Mesenchymal stem cell (in vitro differentiated cells and primary cell): ENCODE measurements at regions not wholly inside any gene's neighbourhood (a gene's known extent, or its start where the extent isn't known, plus 50 kb on each side); places are given as distances from the start of the nearest gene placed in this dataset.

Experiments
- DNase-seq: peaks from one replicate; pipeline ENCODE4 v3.0.0-alpha.2; 2013
- H2AFZ ChIP-seq: one replicate; pipeline ENCODE4 v1.6.1; 2013; ENCODE audit warnings: low read depth, mild to moderate bottlenecking, control low read depth, inconsistent platforms, low read length, moderate library complexity
- H2AK5ac ChIP-seq: 2 replicates; pipeline ENCODE4 v1.6.1; 2013; ENCODE audit warnings: low read length, moderate library complexity, mild to moderate bottlenecking, inconsistent platforms; ENCODE audit not compliant: severe bottlenecking
- H2BK120ac ChIP-seq: one replicate; pipeline ENCODE4 v1.6.1; 2013; ENCODE audit warnings: low read depth, mild to moderate bottlenecking, inconsistent platforms, low read length, moderate library complexity
- H2BK12ac ChIP-seq, 2 experiments: one replicate each; pipeline ENCODE4 v1.6.1; 2013; ENCODE audit warnings: inconsistent platforms in 2 of 2, low read length in 2 of 2, mild to moderate bottlenecking in 2 of 2, moderate library complexity in 2 of 2, control low read depth in 1 of 2
- H2BK15ac ChIP-seq: one replicate; pipeline ENCODE4 v1.6.1; 2013; ENCODE audit warnings: mild to moderate bottlenecking, low read depth, inconsistent platforms; ENCODE audit not compliant: poor library complexity, severe bottlenecking
- H2BK5ac ChIP-seq: 2 replicates; pipeline ENCODE4 v1.6.1; 2013; ENCODE audit warnings: low read depth, mild to moderate bottlenecking, low read length, control low read depth, inconsistent platforms; ENCODE audit not compliant: poor library complexity, severe bottlenecking
- H3K14ac ChIP-seq, 2 experiments: one replicate each; pipeline ENCODE4 v1.6.1; 2013; ENCODE audit warnings: inconsistent platforms in 2 of 2, low read length in 2 of 2, control low read depth in 1 of 2, mild to moderate bottlenecking in 1 of 2, moderate library complexity in 1 of 2
- H3K18ac ChIP-seq, 2 experiments: one replicate each; pipeline ENCODE4 v1.6.1; 2013; ENCODE audit warnings: inconsistent platforms in 2 of 2, low read length in 2 of 2, control low read depth in 1 of 2, low read depth in 1 of 2, mild to moderate bottlenecking in 1 of 2
- H3K23ac ChIP-seq, 2 experiments: one replicate each; pipeline ENCODE4 v1.6.1; 2013; ENCODE audit warnings: inconsistent platforms in 2 of 2, low read length in 2 of 2, mild to moderate bottlenecking in 2 of 2, moderate library complexity in 2 of 2, control low read depth in 1 of 2
- H3K27ac ChIP-seq: 2 replicates; pipeline ENCODE4 v1.5.1; 2013; ENCODE audit warnings: mild to moderate bottlenecking, moderate library complexity, low read length, control low read depth, inconsistent platforms; ENCODE audit not compliant: poor library complexity, severe bottlenecking
- H3K27me3 ChIP-seq, 2 experiments: 2 replicates each; pipeline versions ENCODE4 v1.6.1 to v1.7.0; 2013; ENCODE audit warnings: low read length in 2 of 2, mild to moderate bottlenecking in 2 of 2, moderate library complexity in 2 of 2, control low read depth in 1 of 2, inconsistent platforms in 1 of 2; ENCODE audit not compliant: control insufficient read depth in 1 of 2, insufficient read depth in 1 of 2
- H3K36me3 ChIP-seq, 2 experiments: 2 replicates each; pipeline versions ENCODE4 v1.6.1 to v1.7.0; 2013; ENCODE audit warnings: low read length in 2 of 2, control low read depth in 1 of 2, inconsistent platforms in 1 of 2, low read depth in 1 of 2, mild to moderate bottlenecking in 1 of 2; ENCODE audit not compliant: insufficient read depth in 2 of 2, control insufficient read depth in 1 of 2
- H3K4ac ChIP-seq, 2 experiments: one replicate each; pipeline ENCODE4 v1.6.1; 2013; ENCODE audit warnings: inconsistent platforms in 2 of 2, low read length in 2 of 2, mild to moderate bottlenecking in 2 of 2, moderate library complexity in 2 of 2, control low read depth in 1 of 2, low read depth in 1 of 2
- H3K4me1 ChIP-seq: 2 replicates; pipeline ENCODE4 v1.6.1; 2013; ENCODE audit warnings: low read depth, low read length, control low read depth; ENCODE audit not compliant: control insufficient read depth, insufficient read depth
- H3K4me2 ChIP-seq: 2 replicates; pipeline ENCODE4 v1.6.1; 2013; ENCODE audit warnings: low read length, mild to moderate bottlenecking, inconsistent platforms; ENCODE audit not compliant: poor library complexity, severe bottlenecking
- H3K4me3 ChIP-seq, 2 experiments: 2 replicates each; pipeline versions ENCODE4 v1.5.1 to v1.7.0; 2013; ENCODE audit warnings: low read length in 2 of 2, mild to moderate bottlenecking in 2 of 2, control low read depth in 1 of 2, low read depth in 1 of 2; ENCODE audit not compliant: insufficient read depth in 1 of 2
- H3K79me1 ChIP-seq: replicated peaks from 2 replicates; pipeline ENCODE4 v1.6.1; 2013; ENCODE audit warnings: mild to moderate bottlenecking, control low read depth, low read length, inconsistent platforms; ENCODE audit not compliant: poor library complexity, severe bottlenecking
- H3K9ac ChIP-seq: 2 replicates; pipeline ENCODE4 v1.7.0; 2013; ENCODE audit warnings: mild to moderate bottlenecking, low read length, moderate library complexity
- H3K9me3 ChIP-seq: 2 replicates; pipeline ENCODE4 v1.7.0; 2013; ENCODE audit warnings: mild to moderate bottlenecking, low read length; ENCODE audit not compliant: control insufficient read depth
- H4K8ac ChIP-seq: one replicate; pipeline ENCODE4 v1.6.1; 2013; ENCODE audit warnings: inconsistent platforms, mild to moderate bottlenecking, low read length, moderate library complexity
- H4K91ac ChIP-seq: one replicate; pipeline ENCODE4 v1.6.1; 2013; ENCODE audit warnings: mild to moderate bottlenecking, low read length, inconsistent platforms
- WGBS: methylation state at CpG from one replicate; pipeline ENCODE4 v1.1.7; 2013; ENCODE audit warnings: mixed read lengths; 5-methylcytosine and 5-hydroxymethylcytosine counted together

DNA sequence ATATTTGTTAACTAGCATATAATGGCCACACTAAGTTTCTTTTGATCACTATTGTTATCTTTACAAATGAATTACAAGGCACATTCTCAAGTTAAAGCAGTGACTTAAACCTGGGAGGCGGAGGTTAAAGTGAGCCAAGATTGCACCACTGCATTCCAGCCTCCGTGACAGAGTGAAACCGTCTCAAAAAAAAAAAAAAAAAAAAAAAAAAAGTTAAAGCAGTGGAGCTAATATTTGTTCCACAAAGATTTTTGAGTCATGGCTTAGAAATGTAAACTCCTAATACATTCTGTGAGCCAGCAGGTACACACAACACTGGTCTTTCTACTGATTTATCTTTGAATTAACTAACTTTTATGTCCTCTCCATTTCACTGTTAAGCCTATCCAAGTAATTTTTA, 221.7 kb upstream of the HTR1E start:
- Histone ChIP-seq H3K9me3 (no peaks in the 10 kb centered on the region), H3K36me3 (no peaks in the 10 kb centered on the region), H3K27ac (no peak overlapping the region), H3K4me3 (no peak overlapping the region), H3K14ac (no peak overlapping the region), H3K23ac (no peak overlapping the region), H2BK120ac (no peak overlapping the region), H2BK12ac (no peak overlapping the region), H3K18ac (no peak overlapping the region), H3K4me1 (no peaks in the 10 kb centered on the region), H3K79me1 (no peaks in the 10 kb centered on the region), H3K4ac (no peak overlapping the region), H3K9ac (no peak overlapping the region), H4K8ac (no peak overlapping the region), H2BK15ac (no peak overlapping the region), H3K27me3 (no peaks in the 10 kb centered on the region), H2AK5ac (no peak overlapping the region), H3K4me2 (no peak overlapping the region), H2BK5ac (no peak overlapping the region), H2AFZ (no peak overlapping the region), H4K91ac (no peak overlapping the region)
- WGBS, result 0% methylated on average over 2 of the region's 3 CpGs
- DNase-seq, result peak; percentile 65

DNA sequence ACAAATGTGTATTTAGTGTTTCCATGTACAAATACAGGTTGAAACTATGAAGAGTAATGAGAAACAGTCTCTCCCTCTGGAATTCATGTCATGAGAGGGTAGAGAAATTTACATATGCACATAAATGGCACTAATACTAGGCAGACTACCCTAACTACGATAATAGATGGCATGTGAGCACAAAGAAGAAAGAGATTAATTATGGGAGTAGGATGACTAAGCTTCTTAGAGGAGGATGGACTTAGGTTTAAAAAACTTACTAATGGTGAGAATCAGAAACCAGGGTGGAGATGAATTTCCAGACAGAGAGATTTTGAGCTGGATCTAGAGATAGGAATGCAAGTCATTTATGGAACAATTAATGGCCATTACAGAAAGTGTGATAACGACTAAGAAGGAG, 225.3 kb upstream of the HTR1E start:
- Histone ChIP-seq H3K18ac (no peak overlapping the region), H3K14ac (no peak overlapping the region), H2BK15ac (no peak overlapping the region), H2BK120ac (no peak overlapping the region), H2BK12ac (no peak overlapping the region), H3K79me1 (no peaks in the 10 kb centered on the region), H3K4me3 (no peak overlapping the region), H3K36me3 (no peaks in the 10 kb centered on the region), H2BK5ac (no peak overlapping the region), H3K4me1 (no peaks in the 10 kb centered on the region), H3K27ac (no peak overlapping the region), H4K8ac (no peak overlapping the region), H3K4ac (no peak overlapping the region), H2AFZ (no peak overlapping the region), H3K9me3 (no peaks in the 10 kb centered on the region), H4K91ac (no peak overlapping the region), H3K4me2 (no peak overlapping the region), H3K9ac (no peak overlapping the region), H2AK5ac (no peak overlapping the region), H3K23ac (no peak overlapping the region), H3K27me3 (no peaks in the 10 kb centered on the region)
- WGBS, result 49% methylated on average over 2 of the region's 2 CpGs
- no peak for DNase-seq

DNA sequence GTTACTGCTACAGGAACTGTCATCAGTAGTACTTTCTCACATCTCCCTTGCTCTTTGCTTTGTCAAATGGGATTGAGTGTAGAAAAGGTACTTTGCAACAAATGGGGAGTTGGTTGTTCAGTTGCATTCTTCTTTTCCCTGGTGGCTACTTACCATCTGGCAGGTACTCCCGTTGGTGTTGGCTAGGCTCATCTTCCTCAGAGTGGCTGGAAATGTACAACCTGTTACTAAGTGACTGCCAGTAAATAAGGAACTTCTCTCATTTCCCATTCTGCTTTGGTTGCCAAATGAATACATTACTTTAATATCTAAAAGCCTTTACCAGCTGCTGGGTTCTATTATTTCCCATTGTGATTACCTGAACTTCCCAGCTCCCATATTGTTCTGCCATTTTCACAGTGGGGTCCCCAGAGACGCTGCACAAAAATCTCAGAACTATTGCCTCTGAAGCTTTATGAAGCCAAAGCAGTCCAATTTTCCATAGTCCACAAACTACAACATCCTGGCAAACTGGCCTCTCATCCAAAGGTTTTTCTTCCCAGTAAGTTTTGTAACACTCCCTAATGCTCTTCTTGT, 229.7 kb upstream of the HTR1E start:
- whole genome bisulfite sequencing, result 64% methylated on average over 2 of the region's 2 CpGs
- H3K23ac ChIP-seq, result no peak overlapping the region

DNA sequence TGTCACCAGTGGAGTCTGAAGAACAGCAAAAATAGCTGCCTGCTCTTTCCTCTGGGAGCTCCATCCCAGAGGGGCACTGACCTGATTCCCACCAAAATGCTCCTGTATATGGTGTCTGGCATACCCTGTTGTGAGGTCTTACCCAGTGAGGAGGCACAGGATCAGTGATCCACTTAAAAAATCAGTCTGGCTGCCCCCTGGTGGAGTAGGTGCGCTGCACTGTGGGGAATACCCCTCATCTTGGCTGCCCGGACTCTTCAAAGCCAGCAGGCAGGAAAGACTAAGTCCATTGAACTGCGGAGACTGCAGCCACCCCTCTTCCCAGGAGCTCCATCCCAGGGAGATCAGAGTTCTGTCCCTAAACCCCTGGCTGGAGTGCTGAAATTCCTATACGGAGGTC, 230.9 kb upstream of the HTR1E start:
- H4K8ac ChIP-seq, result no peak overlapping the region
- DNase-seq, result no peak
- H3K79me1 ChIP-seq, result no peaks in the 10 kb centered on the region
- no peaks in the 10 kb centered on the region for H3K36me3 ChIP-seq
- H3K4ac ChIP-seq, result no peak overlapping the region
- no peak overlapping the region for H3K4me3 ChIP-seq
- H3K9me3 ChIP-seq, result peaks cover 8% of the 10 kb centered on the region
- H2BK15ac ChIP-seq, result no peak overlapping the region
- H3K27ac ChIP-seq, result no peak overlapping the region
- no peaks in the 10 kb centered on the region for H3K4me1 ChIP-seq
- WGBS, result 91% methylated on average over 4 of the region's 4 CpGs
- H3K4me2 ChIP-seq, result no peak overlapping the region
- no peak overlapping the region for H2BK120ac ChIP-seq
- no peak overlapping the region for H2BK5ac ChIP-seq
- no peak overlapping the region for H2AK5ac ChIP-seq
- H2BK12ac ChIP-seq, result no peak overlapping the region
- H2AFZ ChIP-seq, result no peak overlapping the region
- no peak overlapping the region for H4K91ac ChIP-seq
- no peaks in the 10 kb centered on the region for H3K27me3 ChIP-seq
- no peak overlapping the region for H3K18ac ChIP-seq
- H3K23ac ChIP-seq, result no peak overlapping the region
- no peak overlapping the region for H3K14ac ChIP-seq
- no peak overlapping the region for H3K9ac ChIP-seq

More for the DNA sequence above, 229.7 kb upstream of the HTR1E start:
- Histone ChIP-seq H3K27ac (no peak overlapping the region), H3K9ac (no peak overlapping the region), H3K4me3 (no peak overlapping the region), H3K9me3 (peaks cover 3% of the 10 kb centered on the region), H2BK15ac (no peak overlapping the region), H2AFZ (no peak overlapping the region), H2BK12ac (no peak overlapping the region), H3K36me3 (no peaks in the 10 kb centered on the region), H3K4me2 (no peak overlapping the region), H2AK5ac (no peak overlapping the region), H3K4me1 (no peaks in the 10 kb centered on the region), H3K18ac (no peak overlapping the region), H3K27me3 (no peaks in the 10 kb centered on the region), H3K14ac (no peak overlapping the region), H4K91ac (no peak overlapping the region), H3K4ac (no peak overlapping the region), H2BK120ac (no peak overlapping the region), H2BK5ac (no peak overlapping the region), H3K79me1 (no peaks in the 10 kb centered on the region), H4K8ac (no peak overlapping the region)
- DNase-seq, result no peak
